BLaER1 treated with 17β-estradiol and CSF1 and Interleukin-3, amounts not matched to agents 10 nM and 100 nM (cell line): ENCODE measurements at regions not wholly inside any gene's neighbourhood (a gene's known extent, or its start where the extent isn't known, plus 50 kb on each side); places are given as distances from the start of the nearest gene placed in this dataset.
"Not testable (repeated sequence)": the region's sequence is repeated elsewhere in the genome, so short reads cannot be mapped to it uniquely, and the experiment has no call there.

Source experiments
- H3K27ac ChIP-seq, 11 experiments: shearing (Covaris generic); formaldehyde crosslinking; 2 replicates each; pipeline ENCODE4 v1.8.1; 2022
- H3K27me3 ChIP-seq, 11 experiments: shearing (Covaris generic); formaldehyde crosslinking; 2 replicates each; pipeline ENCODE4 v1.8.1; 2022
- H3K36me3 ChIP-seq, 11 experiments: shearing (Covaris generic); formaldehyde crosslinking; 2 replicates each; pipeline ENCODE4 v1.8.1; 2022
- H3K4me1 ChIP-seq, 10 experiments: shearing (Covaris generic); formaldehyde crosslinking; 2 replicates each; pipeline ENCODE4 v1.8.1; 2022
- H3K4me2 ChIP-seq, 11 experiments: shearing (Covaris generic); formaldehyde crosslinking; 2 replicates each; pipeline ENCODE4 v1.8.1; 2022
- H3K4me3 ChIP-seq, 10 experiments: shearing (Covaris generic); formaldehyde crosslinking; 2 replicates each; pipeline ENCODE4 v1.8.1; 2022
- H3K9ac ChIP-seq, 11 experiments: shearing (Covaris generic); formaldehyde crosslinking; 2 replicates each; pipeline ENCODE4 v1.8.1; 2022
- H3K9me3 ChIP-seq, 11 experiments: shearing (Covaris generic); formaldehyde crosslinking; replicated peaks in 1 of 11; 2 replicates each; pipeline ENCODE4 v1.8.1; 2022
- H4K20me1 ChIP-seq, 11 experiments: shearing (Covaris generic); formaldehyde crosslinking; 2 replicates each; pipeline ENCODE4 v1.8.1; 2022
- Cebpa-rat ChIP-seq, 11 experiments: shearing (Covaris generic); IDR thresholded peaks; 2 replicates each; pipeline ENCODE4 v1.8.1; 2022

GRCh38 chr1:5613900-5614299 is 378.3 kb downstream of the NPHP4 start:
- H3K27ac ChIP-seq: no peak overlapping the region
- peaks cover 22 to 61% (median 55%) of the 10 kb centered on the region in 10 experiments for H3K4me1 ChIP-seq
- no peak overlapping the region for H3K9ac ChIP-seq
- TF ChIP-seq Cebpa-rat (IDR thresholded peaks at IDR 0.05): no peak
- no peaks in the 10 kb centered on the region for H3K36me3 ChIP-seq
- H3K4me3 ChIP-seq: no peak overlapping the region
- H4K20me1 ChIP-seq: peaks cover 0 to 5% (median 0%) of the 10 kb centered on the region in 11 experiments; a peak in 1 of 22 replicates
- H3K4me2 ChIP-seq: no peak overlapping the region
- peaks cover 0 to 9% (median 0%) of the 10 kb centered on the region in 11 experiments; a peak in 1 of 22 replicates for H3K27me3 ChIP-seq
- peaks cover 12 to 23% (median 16%) of the 10 kb centered on the region in 11 experiments; a peak in 21 of 22 replicates for H3K9me3 ChIP-seq

GRCh38 chr1:5611851-5612250 is 380.4 kb downstream of the NPHP4 start:
- Histone ChIP-seq H3K27ac (no peak overlapping the region), H3K4me3 (no peak overlapping the region), H4K20me1 (0 out of 22 replicates have a peak, but pooled peaks cover 0 to under 1% (median 0%) of the 10 kb centered on the region in 11 experiments), H3K4me1 (peaks cover 11 to 41% (median 34%) of the 10 kb centered on the region in 10 experiments), H3K36me3 (no peaks in the 10 kb centered on the region), H3K9me3 (peaks cover 14 to 34% (median 28%) of the 10 kb centered on the region in 11 experiments; a peak in 21 of 22 replicates), H3K9ac (no peak overlapping the region), H3K27me3 (0 out of 22 replicates have a peak, but pooled peaks cover 0 to under 1% (median 0%) of the 10 kb centered on the region in 11 experiments), H3K4me2 (peak overlapping the region in 10 of 11 experiments; percentile 11 to 67 (median 54); a peak in 17 of 22 replicates)
- no peak for TF ChIP-seq Cebpa-rat (IDR thresholded peaks at IDR 0.05)

- Histone ChIP-seq H3K4me1 (peaks cover 8 to 37% (median 30%) of the 10 kb centered on the region in 10 experiments; a peak in 19 of 20 replicates), H3K9ac (no peak overlapping the region), H3K4me3 (no peak overlapping the region), H3K4me2 (peak overlapping the region in 9 of 11 experiments; percentile 43 to 67 (median 58); a peak in 16 of 22 replicates), H3K36me3 (no peaks in the 10 kb centered on the region), H3K27ac (no peak overlapping the region), H3K27me3 (no peaks in the 10 kb centered on the region), H3K9me3 (peaks cover 14 to 34% (median 28%) of the 10 kb centered on the region in 11 experiments; a peak in 21 of 22 replicates), H4K20me1 (no peaks in the 10 kb centered on the region)
- TF ChIP-seq Cebpa-rat (IDR thresholded peaks at IDR 0.05): no peak
These were observed 380.8 kb downstream of the NPHP4 start for GRCh38 chr1:5611431-5611830.

- Histone ChIP-seq H3K36me3 (no peaks in the 10 kb centered on the region), H4K20me1 (no peaks in the 10 kb centered on the region), H3K9me3 (peaks cover 14 to 34% (median 28%) of the 10 kb centered on the region in 11 experiments; a peak in 21 of 22 replicates), H3K4me3 (no peak overlapping the region), H3K4me2 (no peak overlapping the region), H3K4me1 (peaks cover 8 to 27% (median 20%) of the 10 kb centered on the region in 10 experiments; a peak in 19 of 20 replicates), H3K9ac (no peak overlapping the region), H3K27ac (no peak overlapping the region), H3K27me3 (no peaks in the 10 kb centered on the region)
- no peak for TF ChIP-seq Cebpa-rat (IDR thresholded peaks at IDR 0.05)
These were observed 381.8 kb downstream of the NPHP4 start for GRCh38 chr1:5610432-5610831.

- no peak for TF ChIP-seq Cebpa-rat (IDR thresholded peaks at IDR 0.05)
- no peak overlapping the region for H3K4me2 ChIP-seq
- H3K4me1 ChIP-seq: peaks cover 0 to 6% (median under 1%) of the 10 kb centered on the region in 10 experiments; a peak in 4 of 20 replicates
- H3K9ac ChIP-seq: no peak overlapping the region
- H3K36me3 ChIP-seq: no peaks in the 10 kb centered on the region
- H4K20me1 ChIP-seq: no peaks in the 10 kb centered on the region
- no peaks in the 10 kb centered on the region for H3K27me3 ChIP-seq
- H3K4me3 ChIP-seq: no peak overlapping the region
- peaks cover 0 to 12% (median 8%) of the 10 kb centered on the region in 11 experiments; a peak in 7 of 22 replicates for H3K9me3 ChIP-seq
- H3K27ac ChIP-seq: no peak overlapping the region
These were observed 388.7 kb downstream of the NPHP4 start for GRCh38 chr1:5603353-5604104.

- not testable (repeated sequence) for H4K20me1 ChIP-seq, H3K9me3 ChIP-seq, H3K27me3 ChIP-seq, H3K4me2 ChIP-seq, H3K4me3 ChIP-seq, H3K36me3 ChIP-seq, H3K27ac ChIP-seq, H3K9ac ChIP-seq
- H3K4me1 ChIP-seq: peaks cover 0 to 14% (median 5%) of the 10 kb centered on the region in 10 experiments; a peak in 7 of 20 replicates
These were observed 389.5 kb downstream of the NPHP4 start for GRCh38 chr1:5602718-5603117.

GRCh38 chr1:5601516-5601915 is 390.7 kb downstream of the NPHP4 start:
- Histone ChIP-seq H3K9me3 (no peaks in the 10 kb centered on the region), H3K4me2 (no peak overlapping the region), H3K9ac (no peak overlapping the region), H3K36me3 (no peaks in the 10 kb centered on the region), H4K20me1 (no peaks in the 10 kb centered on the region), H3K27me3 (no peaks in the 10 kb centered on the region), H3K27ac (no peak overlapping the region), H3K4me3 (no peak overlapping the region), H3K4me1 (peaks cover 0 to 26% (median 16%) of the 10 kb centered on the region in 10 experiments; a peak in 13 of 20 replicates)
- no peak for TF ChIP-seq Cebpa-rat (IDR thresholded peaks at IDR 0.05)

GRCh38 chr1:5599541-5599940 is 392.7 kb downstream of the NPHP4 start:
- no peak for TF ChIP-seq Cebpa-rat (IDR thresholded peaks at IDR 0.05)
- peaks cover 0 to 28% (median 19%) of the 10 kb centered on the region in 10 experiments; a peak in 13 of 20 replicates for H3K4me1 ChIP-seq
- no peak overlapping the region for H3K9ac ChIP-seq
- H3K36me3 ChIP-seq: no peaks in the 10 kb centered on the region
- no peak overlapping the region for H3K27ac ChIP-seq
- no peak overlapping the region for H3K4me2 ChIP-seq
- no peaks in the 10 kb centered on the region for H3K27me3 ChIP-seq
- no peak overlapping the region for H3K4me3 ChIP-seq
- no peaks in the 10 kb centered on the region for H3K9me3 ChIP-seq
- no peaks in the 10 kb centered on the region; a peak in 1 of 22 replicates for H4K20me1 ChIP-seq

GRCh38 chr1:5598824-5599395 is 393.3 kb downstream of the NPHP4 start:
- no peaks in the 10 kb centered on the region for H3K36me3 ChIP-seq
- no peaks in the 10 kb centered on the region; a peak in 1 of 22 replicates for H4K20me1 ChIP-seq
- TF ChIP-seq Cebpa-rat (IDR thresholded peaks at IDR 0.05): no peak
- no peak overlapping the region for H3K4me3 ChIP-seq
- H3K9ac ChIP-seq: no peak overlapping the region
- H3K9me3 ChIP-seq: no peaks in the 10 kb centered on the region
- 0 out of 22 replicates have a peak overlapping the region, but pooled peaks of 1 of the 11 experiments have one; percentile 8 for H3K4me2 ChIP-seq
- H3K27ac ChIP-seq: no peak overlapping the region
- H3K27me3 ChIP-seq: no peaks in the 10 kb centered on the region
- peaks cover 0 to 28% (median 19%) of the 10 kb centered on the region in 10 experiments; a peak in 13 of 20 replicates for H3K4me1 ChIP-seq
